ENCODE measurements at regions not wholly inside any gene's neighbourhood (a gene's known extent, or its start where the extent isn't known, plus 50 kb on each side); places are given as distances from the start of the nearest gene placed in this dataset.

- no peak overlapping the region for H3K4me3 Mint-ChIP-seq
- no peak overlapping the region for H2AK5ac ChIP-seq (ENCODE audit: insufficient read length, low read length)
- no peaks in the 10 kb centered on the region for H3K9me3 Mint-ChIP-seq
- H2BK120ac ChIP-seq (ENCODE audit: low read depth, low read length, poor library complexity, severe bottlenecking): no peak overlapping the region
- H4K20me1 ChIP-seq (ENCODE audit: control insufficient read depth, insufficient read depth, insufficient read length): no peaks in the 10 kb centered on the region
- peaks cover 18 to 29% of the 10 kb centered on the region in 2 experiments for H3K4me1 Mint-ChIP-seq
- H3T11ph ChIP-seq (ENCODE audit: low read length): no peak overlapping the region
- no peak overlapping the region for H3K14ac ChIP-seq (ENCODE audit: insufficient read depth, low read length)
- H4K91ac ChIP-seq (ENCODE audit: insufficient read length, low read depth, low read length): no peak overlapping the region
- H2BK12ac ChIP-seq (ENCODE audit: insufficient read length, low read depth, low read length): no peak overlapping the region
- no peak overlapping the region for H3K4ac ChIP-seq (ENCODE audit: low read depth, low read length)
- no peaks in the 10 kb centered on the region for H3K27me3 ChIP-seq (ENCODE audit: insufficient read depth, low read length)
- H3K56ac ChIP-seq (ENCODE audit: insufficient read length, low read depth, low read length): no peak overlapping the region
- H3K23ac ChIP-seq (ENCODE audit: insufficient read length, low read depth, low read length): no peak overlapping the region
- no peak overlapping the region for H3K4me2 ChIP-seq (ENCODE audit: insufficient read depth, insufficient read length, low read length)
- no peaks in the 10 kb centered on the region for H3K9me3 ChIP-seq (ENCODE audit: control insufficient read depth, low read depth, low read length)
- H4K5ac ChIP-seq (ENCODE audit: insufficient read length, low read depth, low read length): no peak overlapping the region
- no peak overlapping the region for H3K27ac ChIP-seq (ENCODE audit: insufficient read length, low read depth, low read length)
- H3K79me2 ChIP-seq (ENCODE audit: insufficient read depth, low read length): no peaks in the 10 kb centered on the region
- no peaks in the 10 kb centered on the region for H3K23me2 ChIP-seq (ENCODE audit: insufficient read length, low read depth, low read length, poor library complexity, severe bottlenecking)
- no peak overlapping the region for H2BK20ac ChIP-seq (ENCODE audit: low read depth, low read length, poor library complexity, severe bottlenecking)
- no peak overlapping the region for H4K8ac ChIP-seq (replicated peaks; ENCODE audit: insufficient read length, low read depth, low read length)
- H3K36me3 Mint-ChIP-seq (ENCODE audit: insufficient read depth in 1 of 3, low read depth in 3 of 3): no peaks in the 10 kb centered on the region
- H3K79me1 ChIP-seq (ENCODE audit: insufficient read depth, low read depth, low read length, poor library complexity, severe bottlenecking): no peaks in the 10 kb centered on the region
- no peak overlapping the region for H2BK5ac ChIP-seq (ENCODE audit: insufficient read length, low read length)
- peaks cover 2% of the 10 kb centered on the region; the same call in 1 of the 2 replicates for H3K27me3 Mint-ChIP-seq (ENCODE audit: low read depth)
- TF ChIP-seq CTCF (conservative IDR thresholded peaks at IDR 0.05): no peak
- WGBS (ENCODE audit: extremely low coverage, insufficient read length, low lambda C conversion rate): no CpG with 5 or more reads among the region's 12 CpGs
- H3K4me1 ChIP-seq (ENCODE audit: insufficient read depth, low read length): no peaks in the 10 kb centered on the region
- no peak overlapping the region for H2BK15ac ChIP-seq (ENCODE audit: low read depth, low read length)
- H3K27ac Mint-ChIP-seq: no peak overlapping the region
- H3K18ac ChIP-seq (ENCODE audit: insufficient read length, low read depth, low read length): no peak overlapping the region
- H2AFZ ChIP-seq (ENCODE audit: low read length): no peak overlapping the region
- no peak for DNase-seq
- H3K9ac ChIP-seq (ENCODE audit: extremely low read depth, insufficient read length, low read length): no peak overlapping the region
These were observed 81.1 kb downstream of the ENGASE start for GRCh38 chr17:79155701-79156100.

All from H9 (cell line).